GM18520 (cell line): ENCODE measurements at regions not wholly inside any gene's neighbourhood (a gene's known extent, or its start where the extent isn't known, plus 50 kb on each side); places are given as distances from the start of the nearest gene placed in this dataset.
"Not testable (repeated sequence)": the region's sequence is repeated elsewhere in the genome, so short reads cannot be mapped to it uniquely, and the experiment has no call there.

Source experiments
- ATAC-seq: cut with Tn5 transposase; IDR thresholded peaks from one replicate; pipeline ENCODE4 v1.9.1; 2021; ENCODE audit not compliant: unreplicated experiment

DNA sequence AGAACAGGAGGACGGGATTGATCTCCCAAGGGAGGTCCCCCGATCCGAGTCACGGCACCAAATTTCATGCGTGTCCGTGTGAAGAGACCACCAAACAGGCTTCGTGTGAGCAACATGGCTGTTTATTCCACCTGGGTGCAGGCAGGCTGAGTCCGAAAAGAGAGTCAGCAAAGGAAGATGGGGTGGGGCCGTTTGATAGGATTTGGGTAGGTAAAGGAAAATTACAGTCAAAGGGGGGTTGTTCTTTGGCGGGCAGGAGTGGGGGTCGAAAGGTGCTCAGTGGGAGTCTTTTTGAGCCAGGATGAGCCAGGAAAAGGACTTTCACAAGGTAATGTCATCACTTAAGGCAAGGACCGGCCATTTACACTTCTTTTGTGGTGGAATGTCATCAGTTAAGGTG is 763.6 kb upstream of the CTNND2 start:
- ATAC-seq: not testable (repeated sequence)

DNA sequence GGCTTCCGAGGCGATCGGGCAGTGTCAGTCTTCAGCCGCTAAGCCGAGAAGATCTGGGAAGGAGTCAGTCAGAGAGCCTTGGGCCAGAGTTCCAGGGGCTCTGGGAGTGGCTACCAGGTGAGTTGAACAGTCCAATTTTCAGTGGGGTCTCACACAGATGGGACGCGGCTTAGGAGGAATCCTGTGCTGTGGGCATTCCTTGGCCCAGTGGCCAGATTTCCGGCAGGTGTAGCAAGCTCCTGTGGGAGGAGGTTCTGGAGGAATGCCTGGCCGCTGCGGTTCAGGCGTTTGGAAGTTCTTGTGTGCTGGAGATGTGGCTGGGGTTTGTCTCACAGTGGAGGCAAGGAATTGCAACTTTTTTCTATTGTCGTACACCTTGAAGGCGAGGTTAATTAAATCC is 761.5 kb upstream of the CTNND2 start:
- not testable (repeated sequence) for ATAC-seq

DNA sequence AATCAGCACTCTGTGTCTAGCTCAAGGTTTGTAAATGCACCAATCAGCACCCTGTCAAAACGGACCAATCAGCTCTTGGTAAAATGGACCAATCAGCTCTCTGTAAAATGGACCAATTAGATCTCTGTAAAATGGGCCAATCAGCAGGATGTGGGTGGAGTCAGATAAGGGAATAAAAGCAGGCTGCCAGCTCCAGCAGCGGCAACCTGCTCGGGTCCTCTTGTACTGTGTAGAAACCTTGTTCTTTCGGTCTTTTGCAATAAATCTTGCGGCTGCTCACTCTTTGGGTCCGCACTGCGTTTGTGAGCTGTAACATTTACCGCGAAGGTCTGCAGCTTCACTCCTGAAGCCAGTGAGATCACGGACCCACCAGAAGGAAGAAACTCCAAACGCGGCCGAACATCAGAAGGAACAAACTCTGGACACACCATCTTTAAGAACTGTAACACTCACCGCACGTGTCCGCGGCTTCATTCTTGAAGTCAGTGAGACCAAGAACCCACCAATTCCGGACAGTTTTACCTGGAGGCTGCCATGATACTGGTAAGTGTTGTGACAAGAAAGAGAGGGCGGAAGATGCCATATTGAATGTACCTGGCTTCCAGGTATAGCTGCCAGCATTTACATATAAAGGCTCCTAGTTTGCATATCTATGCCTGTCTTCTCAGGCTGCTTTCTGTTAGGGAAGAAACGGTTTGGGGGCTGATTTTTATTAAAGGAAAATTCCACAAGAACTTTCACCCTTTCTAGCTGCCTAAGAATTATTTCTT is 758.5 kb upstream of the CTNND2 start:
- no peak for ATAC-seq

DNA sequence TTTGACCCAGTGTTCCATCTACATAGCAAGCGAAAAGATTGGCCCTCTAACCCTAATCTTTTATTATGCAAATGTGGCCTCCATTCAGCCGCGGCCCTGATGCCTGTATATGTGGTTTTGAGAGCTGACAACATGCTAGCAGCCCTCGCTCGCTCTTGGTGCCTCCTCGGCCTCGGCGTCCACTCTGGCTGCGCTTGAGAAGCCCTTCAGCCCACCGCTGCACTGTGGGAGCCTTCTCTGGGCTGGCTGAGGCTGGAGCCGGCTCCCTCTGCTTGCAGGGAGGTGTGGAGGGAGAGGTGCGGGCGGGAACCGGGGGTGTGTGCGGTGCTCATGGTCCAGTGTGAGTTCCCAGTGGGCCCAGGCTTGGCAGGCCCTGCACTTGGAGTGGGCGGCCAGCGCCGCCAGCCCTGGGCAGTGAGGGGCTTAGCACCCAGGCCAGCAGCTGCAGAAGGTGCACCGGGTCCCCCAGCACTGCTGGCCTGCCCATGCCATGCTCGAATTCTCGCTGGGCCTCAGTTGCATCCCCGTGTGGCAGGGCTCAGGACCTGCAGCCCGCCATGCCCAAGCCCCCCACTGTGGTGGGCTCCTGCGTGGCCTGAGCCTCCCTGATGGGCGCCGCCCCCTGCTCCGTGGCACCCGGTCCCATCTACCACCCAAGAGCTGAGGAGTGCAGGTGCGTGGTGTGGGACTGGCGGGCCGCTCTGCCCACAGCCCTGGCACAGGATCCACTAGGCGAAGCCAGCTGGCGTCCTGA is 757.5 kb upstream of the CTNND2 start:
- ATAC-seq: no peak

DNA sequence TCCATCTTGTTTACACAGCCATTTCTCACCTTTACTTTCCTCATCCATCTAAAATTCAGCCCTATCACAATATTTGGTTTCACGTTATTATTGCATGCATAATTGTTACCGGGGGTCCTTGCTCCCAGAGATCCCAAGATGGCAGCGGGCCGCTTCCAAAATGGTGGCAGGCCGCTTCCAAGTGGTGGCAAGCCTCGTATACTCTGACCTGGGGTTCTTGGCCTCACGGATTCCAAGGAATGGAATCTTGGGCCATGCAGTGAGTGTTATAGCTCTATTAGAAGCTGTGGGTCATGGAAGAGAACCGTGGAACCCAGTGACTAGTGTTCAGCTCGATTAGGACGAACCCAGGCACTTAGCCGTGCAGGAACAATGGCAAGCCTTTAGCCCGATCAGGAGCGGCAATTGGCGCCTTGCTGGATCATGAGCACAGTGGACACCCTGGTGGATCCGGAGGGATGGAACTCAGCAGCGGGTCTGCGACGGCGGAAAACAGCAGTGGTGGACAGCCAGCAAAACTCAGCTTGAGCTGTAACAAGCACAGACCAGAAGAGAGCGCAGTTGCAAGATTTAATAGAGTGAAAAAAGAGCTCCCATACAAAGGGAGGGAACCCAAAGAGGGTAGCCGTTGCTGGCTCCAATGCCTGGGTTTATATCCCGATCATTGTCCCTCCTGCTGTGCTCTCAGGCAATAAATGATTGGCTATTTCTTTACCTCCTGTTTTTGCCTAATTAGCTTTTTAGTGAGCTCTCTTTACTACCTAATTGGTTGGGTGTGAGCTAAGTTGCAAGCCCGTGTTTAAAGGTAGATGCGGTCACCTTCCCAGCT is 756.2 kb upstream of the CTNND2 start:
- ATAC-seq: not testable (repeated sequence)

DNA sequence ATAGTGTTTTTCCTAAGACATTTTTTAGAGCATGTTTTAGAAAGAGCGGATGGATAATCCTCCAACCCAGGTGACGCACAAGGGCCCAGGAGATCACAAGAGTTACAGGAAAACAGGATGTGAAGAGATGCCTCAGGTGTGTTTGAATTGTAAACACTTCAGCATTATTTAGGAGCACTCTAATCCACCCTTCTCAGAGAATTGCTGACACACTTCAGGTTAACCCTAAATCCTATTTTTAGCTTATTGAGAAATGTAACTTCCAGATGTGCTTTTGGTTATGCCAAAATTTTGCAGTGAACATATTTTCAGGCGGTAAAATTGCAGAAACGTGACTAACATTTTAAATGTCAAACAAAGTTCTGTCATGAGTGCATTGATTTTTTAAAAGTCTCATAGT is 755.4 kb upstream of the CTNND2 start:
- ATAC-seq: no peak

DNA sequence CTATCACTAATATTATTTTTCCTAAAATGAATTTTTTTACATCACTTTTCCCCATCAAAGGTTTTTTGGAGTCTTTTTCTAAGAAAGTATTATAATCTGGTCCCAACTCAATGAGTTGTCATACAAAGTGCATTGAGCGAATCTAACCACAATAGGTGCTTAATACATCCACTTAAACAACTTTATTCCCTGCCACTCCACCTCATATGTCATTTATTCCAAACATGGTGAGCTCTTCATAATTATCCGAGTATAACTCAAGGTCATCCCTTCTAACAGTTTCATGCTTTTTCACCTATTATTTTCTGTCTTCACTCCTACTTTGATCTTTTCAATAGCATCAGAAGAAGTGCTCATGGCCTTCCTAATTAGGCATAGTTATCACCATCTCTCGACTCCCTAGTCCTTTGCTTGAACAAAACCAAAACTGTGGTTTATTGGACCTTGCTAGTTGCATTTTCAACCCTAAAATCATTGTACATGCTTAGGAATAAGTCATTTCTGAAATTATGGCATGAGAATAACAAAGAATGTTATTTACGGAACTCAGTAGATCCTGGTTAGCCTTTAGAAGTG is 754.7 kb upstream of the CTNND2 start:
- ATAC-seq: no peak

DNA sequence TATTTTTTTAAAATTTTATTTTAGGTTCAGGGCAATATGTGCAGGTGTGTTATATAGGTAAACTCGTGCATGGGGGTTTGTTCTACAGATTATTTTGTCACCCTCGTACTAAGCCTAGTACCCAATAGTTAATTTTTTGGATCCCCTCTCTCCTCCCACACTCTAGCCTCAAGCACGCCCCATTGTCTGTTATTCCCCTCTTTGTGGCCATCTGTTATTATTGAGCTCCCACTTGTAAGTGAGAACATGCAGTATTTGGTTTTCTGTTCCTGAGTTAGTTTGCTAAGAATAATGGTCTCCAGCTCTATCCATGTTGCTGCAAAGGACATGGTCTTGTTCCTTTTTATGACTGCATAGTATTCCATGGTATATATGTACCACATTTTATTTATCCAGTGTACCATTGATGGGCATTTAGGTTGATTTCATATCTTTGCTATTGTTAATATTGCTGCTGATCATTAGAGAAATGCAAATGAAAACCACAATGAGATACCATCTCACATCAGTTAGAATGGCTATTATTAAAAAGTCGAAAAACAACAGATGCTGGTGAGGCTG is 753.7 kb upstream of the CTNND2 start:
- ATAC-seq: not testable (repeated sequence)

DNA sequence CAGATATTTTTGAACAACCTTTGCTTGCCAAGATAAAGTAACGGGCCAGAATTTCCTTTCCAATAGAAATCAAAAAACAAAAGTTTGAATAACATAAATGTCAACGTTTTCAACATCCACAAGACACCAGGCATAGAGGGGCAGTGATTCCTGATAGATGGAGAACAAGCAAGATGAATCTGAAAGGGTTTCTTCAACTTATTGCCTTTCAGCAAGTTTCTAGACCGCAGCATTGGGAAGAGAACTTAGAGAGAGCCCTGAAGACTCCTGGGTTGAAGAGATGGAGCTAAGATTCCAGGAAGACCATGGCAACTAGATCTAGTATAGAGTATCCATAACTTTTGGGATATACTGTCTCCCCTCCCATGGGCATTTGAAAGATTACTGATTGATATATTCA is 751.4 kb upstream of the CTNND2 start:
- no peak for ATAC-seq

DNA sequence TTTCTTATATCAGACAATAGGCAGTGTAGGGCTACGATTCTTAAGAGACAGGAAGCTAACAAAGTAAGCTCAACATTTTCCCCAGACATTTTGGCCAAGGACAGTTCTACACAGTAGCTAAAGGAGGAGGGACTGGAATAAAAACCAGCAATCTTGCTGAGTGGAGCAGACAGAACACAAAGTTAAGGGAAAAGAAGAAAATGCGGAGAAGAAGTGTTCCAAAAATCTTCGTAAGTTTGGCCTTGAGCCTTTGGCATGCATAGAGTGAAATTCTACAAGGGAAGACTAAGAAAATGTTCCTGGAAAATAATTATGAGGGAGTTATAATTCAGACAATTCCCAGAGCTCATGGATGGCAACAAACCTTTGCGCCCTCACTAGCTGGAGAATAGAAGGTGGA is 748.0 kb upstream of the CTNND2 start:
- no peak for ATAC-seq

DNA sequence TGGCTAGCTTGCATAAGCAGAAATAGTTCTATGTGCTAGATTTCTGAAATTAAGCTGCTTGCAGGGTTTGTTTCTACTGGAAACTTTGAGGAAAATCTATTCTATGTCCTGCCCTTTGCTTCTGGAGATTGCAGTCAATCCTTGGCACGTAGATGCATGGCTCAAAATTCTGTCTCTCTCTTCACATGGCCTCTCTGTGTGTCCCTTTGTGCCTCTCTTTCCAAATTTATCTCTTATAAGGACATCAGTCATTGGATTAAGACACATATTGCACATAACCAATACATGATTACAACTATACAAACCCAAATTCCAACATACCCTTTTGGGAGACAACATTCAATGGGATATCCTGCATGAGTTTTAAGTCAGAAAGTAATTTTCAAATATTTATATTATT is 744.3 kb upstream of the CTNND2 start:
- ATAC-seq: no peak

DNA sequence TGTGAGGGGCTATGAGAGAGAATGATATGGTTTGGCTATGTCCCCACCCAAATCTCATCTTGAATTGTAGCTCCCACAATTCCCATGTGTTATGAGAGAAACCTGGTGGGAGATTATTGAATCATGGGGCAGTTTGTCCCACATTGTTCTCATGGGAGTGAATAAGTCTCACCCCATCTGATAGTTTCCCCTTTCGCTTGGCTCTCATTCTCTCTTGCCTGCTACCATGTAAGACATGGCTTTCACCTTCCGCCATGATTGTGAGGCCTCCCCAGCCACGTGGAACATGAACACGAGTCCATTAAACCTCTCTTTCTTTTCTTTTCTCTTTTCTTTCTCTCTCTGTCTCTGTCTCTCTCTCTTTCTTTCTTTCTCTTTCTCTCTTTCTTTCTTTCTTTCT is 743.4 kb upstream of the CTNND2 start:
- ATAC-seq: no peak

DNA sequence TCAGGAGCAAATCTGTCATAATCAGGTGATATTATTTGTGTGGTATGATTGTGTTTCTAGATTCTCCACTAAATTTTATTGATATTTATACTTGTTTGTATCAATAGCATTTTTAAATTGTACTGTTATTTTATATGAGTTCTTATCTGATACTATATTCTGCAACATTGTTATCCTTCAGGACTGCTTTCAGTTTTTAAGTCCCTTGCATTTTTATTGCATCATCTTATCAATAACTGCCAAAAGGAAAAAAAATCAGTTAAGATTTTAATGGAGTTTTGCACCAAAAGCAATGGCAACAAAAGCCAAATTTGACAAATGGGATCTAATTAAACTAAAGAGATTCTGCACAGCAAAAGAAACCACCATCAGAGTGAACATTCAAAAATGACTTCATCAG is 741.3 kb upstream of the CTNND2 start:
- ATAC-seq: no peak

DNA sequence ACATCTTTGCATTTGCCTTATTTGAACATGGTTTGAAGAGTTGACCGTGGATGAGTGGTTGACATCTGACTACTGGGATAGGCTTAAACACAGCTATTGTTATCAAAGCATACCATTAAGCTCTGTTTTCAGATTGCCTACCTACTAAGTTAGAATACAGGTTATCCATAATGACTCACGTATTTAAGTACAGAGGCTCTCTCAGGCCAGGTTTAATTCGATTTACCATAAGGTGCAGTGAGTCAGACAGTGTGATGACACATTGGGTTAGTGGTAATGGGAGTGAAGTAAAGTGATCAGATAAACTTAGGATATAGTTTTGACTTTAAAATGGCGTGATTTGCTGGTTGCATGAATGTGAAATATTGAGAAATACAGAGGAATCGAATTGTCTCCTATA is 732.0 kb upstream of the CTNND2 start:
- ATAC-seq: no peak

DNA sequence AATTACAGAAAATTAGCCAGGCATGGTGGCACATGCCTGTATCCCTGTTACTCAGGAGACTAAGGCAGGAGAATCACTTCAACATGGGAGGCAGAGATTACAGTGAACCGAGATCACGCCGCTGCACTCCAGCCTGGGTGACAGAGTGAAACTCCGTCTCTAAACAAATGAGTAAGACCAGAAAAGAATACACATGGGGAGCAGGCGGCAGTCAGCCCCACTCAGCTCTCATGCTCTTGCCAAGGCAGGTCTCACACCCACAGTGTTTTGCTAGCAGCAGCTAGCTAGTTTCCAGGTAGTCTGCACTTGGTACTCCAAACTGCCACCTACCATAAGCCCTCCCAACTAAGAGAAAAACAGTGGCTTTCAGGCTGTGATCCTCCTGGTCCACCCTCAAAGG is 722.3 kb upstream of the CTNND2 start:
- ATAC-seq: no peak

DNA sequence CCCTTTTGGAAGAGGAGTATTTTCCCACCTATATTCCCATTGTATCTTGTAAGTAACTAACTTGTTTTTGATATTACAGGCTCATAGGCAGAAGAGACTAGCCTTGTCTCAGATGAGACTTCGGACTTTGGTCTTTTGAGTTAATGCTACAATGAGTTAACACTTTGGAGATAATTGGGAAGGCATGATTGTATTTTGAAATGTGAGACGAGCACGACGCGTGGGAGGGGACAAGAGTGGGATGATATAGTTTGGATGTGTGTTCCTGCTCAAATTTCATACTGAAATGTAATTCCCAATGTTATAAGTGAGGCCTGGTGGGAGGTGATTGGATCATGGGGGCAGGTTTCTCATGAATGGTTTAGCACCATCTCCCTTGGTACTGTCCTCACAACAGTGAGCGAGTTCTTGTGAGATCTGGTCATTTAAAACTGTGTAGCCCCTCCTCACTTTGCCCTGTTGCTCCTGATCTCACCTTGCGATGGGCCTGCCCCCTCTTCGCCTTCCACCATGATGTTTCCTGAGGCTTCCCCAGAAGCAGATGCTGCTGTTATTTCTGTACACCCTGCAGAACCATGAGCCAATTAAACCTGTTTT is 721.5 kb upstream of the CTNND2 start:
- no peak for ATAC-seq

DNA sequence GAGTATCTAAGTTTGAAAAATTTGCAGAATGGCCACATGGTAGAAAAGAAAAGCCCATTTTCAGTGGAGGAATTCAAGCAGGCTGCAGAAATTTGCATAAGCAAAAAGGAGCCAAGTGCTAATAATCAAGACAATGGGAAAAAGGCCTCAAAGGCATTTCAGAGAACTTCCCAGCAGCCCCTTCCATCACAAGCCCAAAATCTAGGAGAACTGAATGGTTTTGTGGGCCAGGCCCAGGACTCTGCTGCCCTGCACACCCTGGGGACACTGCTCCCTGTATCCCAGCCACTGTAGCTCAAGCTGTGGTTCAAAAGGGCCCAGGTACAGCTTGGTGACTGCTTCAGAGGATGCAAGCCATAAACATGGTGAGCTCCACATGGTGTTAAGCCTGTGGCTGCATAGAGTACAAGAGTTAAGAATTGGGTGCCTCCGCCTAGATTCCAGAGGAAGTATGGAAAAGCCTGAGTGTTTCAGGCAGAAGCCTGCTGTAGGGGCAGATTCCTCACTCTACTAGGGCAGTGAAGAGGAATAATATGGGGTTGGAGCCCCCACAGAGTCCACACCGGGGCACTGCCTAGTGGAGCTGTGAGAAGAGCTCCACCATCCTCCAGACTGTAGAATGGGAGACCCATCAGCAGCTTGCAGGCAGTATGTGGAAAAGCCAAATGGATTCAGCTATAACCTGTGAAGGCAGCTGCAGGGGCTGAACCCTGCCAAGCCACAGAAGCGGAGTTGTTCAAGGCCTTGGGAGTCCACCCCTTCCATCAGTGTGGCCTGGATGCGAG is 720.7 kb upstream of the CTNND2 start:
- no peak for ATAC-seq

DNA sequence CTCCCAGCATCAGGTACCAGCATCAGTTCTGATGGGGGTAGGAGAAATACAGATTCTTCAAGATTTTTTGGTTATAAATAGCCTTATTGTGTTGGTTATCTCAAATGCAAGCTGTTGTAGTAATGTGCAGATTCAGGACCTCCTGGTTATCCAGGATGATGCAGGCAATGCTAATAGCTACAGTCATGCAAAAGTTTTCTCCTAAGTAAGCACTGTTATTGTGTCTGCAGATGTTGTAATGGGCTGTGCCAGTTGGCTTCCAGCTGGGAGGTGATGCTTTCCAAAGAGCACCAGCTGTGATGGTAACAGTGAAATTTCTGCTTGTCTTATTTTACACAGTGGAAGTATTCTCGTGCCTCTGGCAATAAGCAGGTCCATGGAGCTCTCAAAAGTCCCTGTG is 719.2 kb upstream of the CTNND2 start:
- ATAC-seq: no peak

DNA sequence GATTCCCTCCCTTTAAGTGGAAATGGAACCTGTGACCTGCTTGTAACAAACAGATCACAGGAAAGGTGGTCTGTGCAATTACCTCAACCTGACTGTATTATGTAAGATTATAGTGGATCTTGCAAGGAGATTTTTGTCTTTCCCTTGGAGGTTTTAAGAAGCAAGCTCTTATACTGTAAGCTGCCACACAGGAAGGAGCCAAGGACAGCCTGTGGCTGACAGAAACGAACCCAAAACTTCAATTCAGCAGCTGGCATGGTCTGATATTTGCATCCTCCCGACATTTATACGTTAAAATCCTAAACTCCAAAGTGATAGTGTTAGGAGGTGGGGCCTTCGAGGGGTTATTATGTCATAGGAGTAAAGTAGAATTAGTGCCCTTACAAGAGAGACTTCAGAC is 711.8 kb upstream of the CTNND2 start:
- ATAC-seq: no peak
